Smooth muscle cell (in vitro differentiated cells): ENCODE measurements at regions not wholly inside any gene's neighbourhood (a gene's known extent, or its start where the extent isn't known, plus 50 kb on each side); places are given as distances from the start of the nearest gene placed in this dataset.

ENCODE experiments used
- DNase-seq: peaks from one replicate; lab custom pipeline; 2025; ENCODE audit not compliant: unreplicated experiment; lab: John Stamatoyannopoulos, UW
- H2AFZ ChIP-seq: fragments of 200-600 bp; sonication (generic); 2 replicates; pipeline ENCODE4 v1.6.0; 2016; ENCODE audit warnings: antibody characterized with exemption, low read depth, mild to moderate bottlenecking
- H3F3A ChIP-seq: fragments of 200-600 bp; sonication (generic); 2 replicates; pipeline ENCODE4 v1.6.0; 2017; ENCODE audit warnings: antibody characterized with exemption, low read depth
- H3K27ac ChIP-seq: fragments of 200-600 bp; sonication (generic); 2 replicates; pipeline ENCODE4 v1.5.1; 2016; ENCODE audit warnings: low read depth, mild to moderate bottlenecking
- H3K27me3 ChIP-seq: fragments of 200-600 bp; sonication (generic); 2 replicates; pipeline ENCODE4 v1.6.1; 2016; ENCODE audit warnings: low read depth, mild to moderate bottlenecking
- H3K36me3 ChIP-seq: fragments of 200-600 bp; sonication (generic); 2 replicates; pipeline ENCODE4 v1.5.1; 2016; ENCODE audit warnings: low read depth
- H3K4me1 ChIP-seq: fragments of 200-600 bp; sonication (generic); 2 replicates; pipeline ENCODE4 v1.5.1; 2016; ENCODE audit warnings: low read depth
- H3K4me2 ChIP-seq: fragments of 200-600 bp; sonication (generic); 2 replicates; pipeline ENCODE4 v1.6.0; 2016; ENCODE audit warnings: mild to moderate bottlenecking
- H3K4me3 ChIP-seq: fragments of 200-600 bp; sonication (generic); 2 replicates; pipeline ENCODE4 v1.5.1; 2016; ENCODE audit warnings: mild to moderate bottlenecking
- H3K79me2 ChIP-seq: fragments of 200-600 bp; sonication (generic); 2 replicates; pipeline ENCODE4 v1.6.0; 2016; ENCODE audit warnings: low read depth, mild to moderate bottlenecking
- H3K9ac ChIP-seq: fragments of 200-600 bp; sonication (generic); 2 replicates; pipeline ENCODE4 v1.6.0; 2016; ENCODE audit warnings: low read depth
- H3K9me3 ChIP-seq: fragments of 200-600 bp; sonication (generic); replicated peaks from 2 replicates; pipeline ENCODE4 v1.5.1; 2016; ENCODE audit warnings: low read depth
- H4K20me1 ChIP-seq: fragments of 200-600 bp; sonication (generic); 2 replicates; pipeline ENCODE4 v1.6.0; 2016; ENCODE audit warnings: low read depth
- CTCF ChIP-seq: fragments of 200-600 bp; sonication (generic); IDR thresholded peaks from 2 replicates; pipeline ENCODE4 v1.5.1; 2017; ENCODE audit warnings: borderline replicate concordance, mild to moderate bottlenecking, antibody characterized with exemption; ENCODE audit not compliant: insufficient read depth, poor library complexity, severe bottlenecking
- WGBS: methylation state at CpG from one replicate; pipeline ENCODE4 v1.1.7; 2016; ENCODE audit warnings: low lambda C conversion rate; 5-methylcytosine and 5-hydroxymethylcytosine counted together

GRCh38 chr7:371779-372545 is 82.0 kb downstream of the FOXL3 start:
- no peak overlapping the region for H2AFZ ChIP-seq
- no peaks in the 10 kb centered on the region for H3K36me3 ChIP-seq
- H3K79me2 ChIP-seq, result no peaks in the 10 kb centered on the region
- no peak for TF ChIP-seq CTCF
- no peak for DNase-seq
- H4K20me1 ChIP-seq, result no peaks in the 10 kb centered on the region
- H3F3A ChIP-seq, result no peaks in the 10 kb centered on the region
- H3K27ac ChIP-seq, result no peak overlapping the region
- no peak overlapping the region for H3K4me2 ChIP-seq
- H3K9me3 ChIP-seq, result no peaks in the 10 kb centered on the region
- H3K4me3 ChIP-seq, result no peak overlapping the region
- H3K4me1 ChIP-seq, result peaks cover 6% of the 10 kb centered on the region
- 95% methylated on average over 43 of the region's 43 CpGs for WGBS
- H3K27me3 ChIP-seq, result no peaks in the 10 kb centered on the region
- H3K9ac ChIP-seq, result no peak overlapping the region

- no peak overlapping the region for H2AFZ ChIP-seq
Measured at GRCh38 chr7:372546-372931, 82.6 kb downstream of the FOXL3 start.

GRCh38 chr7:372932-373791 is 83.2 kb downstream of the FOXL3 start:
- TF ChIP-seq CTCF, result no peak
- H3K4me2 ChIP-seq, result no peak overlapping the region
- H3K4me3 ChIP-seq, result no peak overlapping the region
- H3K9me3 ChIP-seq, result no peaks in the 10 kb centered on the region
- H2AFZ ChIP-seq, result no peak overlapping the region
- no peaks in the 10 kb centered on the region for H3K79me2 ChIP-seq
- no peaks in the 10 kb centered on the region for H4K20me1 ChIP-seq
- 72% methylated on average over 39 of the region's 39 CpGs for WGBS
- H3K4me1 ChIP-seq, result peaks cover 6% of the 10 kb centered on the region
- H3K27me3 ChIP-seq, result no peaks in the 10 kb centered on the region
- DNase-seq, result no peak
- H3K27ac ChIP-seq, result no peak overlapping the region
- H3K9ac ChIP-seq, result no peak overlapping the region
- no peaks in the 10 kb centered on the region for H3K36me3 ChIP-seq
- H3F3A ChIP-seq, result no peaks in the 10 kb centered on the region

More at GRCh38 chr7:372546-372931, 82.6 kb downstream of the FOXL3 start:
- no peaks in the 10 kb centered on the region for H3K9me3 ChIP-seq
- H3F3A ChIP-seq, result no peaks in the 10 kb centered on the region
- no peak for TF ChIP-seq CTCF
- no peak overlapping the region for H3K4me2 ChIP-seq
- DNase-seq, result no peak
- WGBS, result 84% methylated on average over 15 of the region's 15 CpGs
- H3K9ac ChIP-seq, result no peak overlapping the region
- peaks cover 6% of the 10 kb centered on the region for H3K4me1 ChIP-seq
- no peak overlapping the region for H3K4me3 ChIP-seq
- no peaks in the 10 kb centered on the region for H3K79me2 ChIP-seq
- no peaks in the 10 kb centered on the region for H4K20me1 ChIP-seq
- H3K36me3 ChIP-seq, result no peaks in the 10 kb centered on the region
- H3K27me3 ChIP-seq, result no peaks in the 10 kb centered on the region
- no peak overlapping the region for H3K27ac ChIP-seq
